GM21423 (cell line): ENCODE measurements at regions not wholly inside any gene's neighbourhood (a gene's known extent, or its start where the extent isn't known, plus 50 kb on each side); places are given as distances from the start of the nearest gene placed in this dataset.

Source experiments
- ATAC-seq: cut with Tn5 transposase; IDR thresholded peaks from one replicate; pipeline ENCODE4 v1.9.1; 2021; ENCODE audit warnings: mild to moderate bottlenecking, moderate library complexity; ENCODE audit not compliant: unreplicated experiment

- ATAC-seq, result no peak
These were observed 559.9 kb downstream of the PLPP3 start for GRCh38 chr1:56019472-56019871.

- no peak for ATAC-seq
These were observed 562.0 kb downstream of the PLPP3 start for GRCh38 chr1:56017336-56017735.

- ATAC-seq, result no peak
These were observed 575.5 kb downstream of the PLPP3 start for GRCh38 chr1:56003846-56004245.

GRCh38 chr1:56002231-56002630 lies 577.1 kb downstream of the PLPP3 start:
- no peak for ATAC-seq

- no peak for ATAC-seq
These were observed 578.9 kb downstream of the PLPP3 start for GRCh38 chr1:56000424-56000823.

GRCh38 chr1:55997536-55997935 lies 581.8 kb downstream of the PLPP3 start:
- ATAC-seq, result no peak

GRCh38 chr1:55993646-55994318 lies 585.6 kb downstream of the PLPP3 start:
- ATAC-seq, result no peak

- no peak for ATAC-seq
These were observed 589.4 kb downstream of the PLPP3 start for GRCh38 chr1:55990007-55990406.

- no peak for ATAC-seq
These were observed 590.4 kb downstream of the PLPP3 start for GRCh38 chr1:55988963-55989452.

GRCh38 chr1:55987491-55988249 lies 591.7 kb downstream of the PLPP3 start:
- ATAC-seq, result no peak

GRCh38 chr1:55986003-55986402 lies 593.4 kb downstream of the PLPP3 start:
- ATAC-seq, result no peak

- no peak for ATAC-seq
These were observed 598.2 kb downstream of the PLPP3 start for GRCh38 chr1:55981010-55981650.

- no peak for ATAC-seq
These were observed 598.8 kb downstream of the PLPP3 start for GRCh38 chr1:55980582-55980981.

GRCh38 chr1:55974714-55975441 lies 604.5 kb downstream of the PLPP3 start:
- no peak for ATAC-seq

- no peak for ATAC-seq
These were observed 608.7 kb downstream of the PLPP3 start for GRCh38 chr1:55970526-55971110.

- ATAC-seq, result no peak
These were observed 610.0 kb downstream of the PLPP3 start for GRCh38 chr1:55969322-55969721.

GRCh38 chr1:55968661-55969060 lies 610.7 kb downstream of the PLPP3 start:
- ATAC-seq, result no peak

- no peak for ATAC-seq
These were observed 613.3 kb downstream of the PLPP3 start for GRCh38 chr1:55965981-55966461.

GRCh38 chr1:55962472-55962871 lies 616.9 kb downstream of the PLPP3 start:
- ATAC-seq, result no peak

- ATAC-seq, result no peak
These were observed 620.2 kb downstream of the PLPP3 start for GRCh38 chr1:55959136-55959548.

- no peak for ATAC-seq
These were observed 620.9 kb downstream of the PLPP3 start for GRCh38 chr1:55958498-55958897.
